NCI-H1694 treated with DMSO at 0.1 percent for 48 hours (cell line): ENCODE measurements at regions not wholly inside any gene's neighbourhood (a gene's known extent, or its start where the extent isn't known, plus 50 kb on each side); places are given as distances from the start of the nearest gene placed in this dataset.
"Not testable (repeated sequence)": the region's sequence is repeated elsewhere in the genome, so short reads cannot be mapped to it uniquely, and the experiment has no call there.

Source experiments
- DNase-seq: peaks from one replicate; lab custom pipeline; 2025; lab: John Stamatoyannopoulos, UW

DNA sequence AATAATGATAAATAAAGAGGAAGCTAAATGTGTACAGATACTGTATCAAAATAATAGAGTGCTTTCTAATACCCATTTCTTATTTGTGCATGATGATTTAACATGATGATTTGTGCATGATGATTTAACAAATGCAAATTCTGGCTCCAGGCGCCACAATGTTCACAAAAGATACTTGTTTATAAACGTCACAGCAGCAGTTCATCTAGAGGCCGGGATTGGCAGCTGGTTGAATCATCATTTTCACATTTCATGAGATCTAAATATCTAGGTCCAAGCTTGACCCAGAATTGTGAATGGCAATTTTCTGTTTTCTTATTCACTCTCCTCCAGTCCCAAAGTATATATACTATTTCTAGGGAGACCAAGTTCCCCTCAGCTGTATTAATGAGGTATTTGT, 322.0 kb downstream of the SUCLG1 start:
- no peak for DNase-seq

DNA sequence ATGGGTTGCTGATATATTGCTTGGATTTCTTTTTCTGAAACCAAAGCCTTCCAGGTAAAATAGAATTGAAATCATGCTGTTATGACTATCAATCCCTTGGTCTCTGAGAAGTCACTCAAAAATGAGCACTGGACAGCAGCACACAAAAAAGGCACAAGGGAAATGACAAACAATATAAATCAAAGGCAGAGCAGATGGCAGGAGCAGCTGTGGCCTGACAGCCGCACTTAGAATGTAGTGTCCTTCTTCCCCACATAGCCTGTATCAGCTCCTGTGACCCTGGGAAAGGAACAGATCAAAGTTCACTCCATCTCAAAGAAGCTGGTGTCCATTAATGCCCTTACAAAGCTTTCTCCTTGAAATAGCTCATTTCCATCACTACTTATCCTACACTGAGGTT, 326.7 kb downstream of the SUCLG1 start:
- DNase-seq = no peak

DNA sequence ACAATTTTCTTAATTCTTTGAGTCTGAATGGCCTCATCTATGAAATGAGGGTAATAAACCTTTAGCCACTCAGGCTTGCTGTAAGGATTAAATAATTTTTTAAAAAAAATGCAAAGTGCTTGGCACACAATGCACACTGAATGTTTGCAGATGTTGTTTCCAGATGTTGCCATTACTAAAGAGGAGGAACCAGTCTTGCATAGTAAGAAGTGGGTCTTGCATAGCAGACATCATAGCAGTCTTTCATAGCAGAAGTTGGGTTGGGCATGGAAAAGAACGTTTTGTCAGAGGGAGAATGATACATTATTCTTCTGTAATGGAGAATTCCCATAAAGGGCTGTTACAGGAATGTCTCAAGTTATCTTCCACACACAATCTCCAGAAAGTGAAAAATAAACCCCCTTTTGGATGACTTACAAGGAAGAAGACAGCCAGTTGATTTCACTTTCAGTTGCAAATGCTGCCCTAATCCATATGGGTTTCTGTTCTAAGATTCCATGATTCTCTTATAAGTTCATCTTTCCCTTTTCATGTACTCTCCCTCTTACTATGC, 327.7 kb downstream of the SUCLG1 start:
- no peak for DNase-seq

DNA sequence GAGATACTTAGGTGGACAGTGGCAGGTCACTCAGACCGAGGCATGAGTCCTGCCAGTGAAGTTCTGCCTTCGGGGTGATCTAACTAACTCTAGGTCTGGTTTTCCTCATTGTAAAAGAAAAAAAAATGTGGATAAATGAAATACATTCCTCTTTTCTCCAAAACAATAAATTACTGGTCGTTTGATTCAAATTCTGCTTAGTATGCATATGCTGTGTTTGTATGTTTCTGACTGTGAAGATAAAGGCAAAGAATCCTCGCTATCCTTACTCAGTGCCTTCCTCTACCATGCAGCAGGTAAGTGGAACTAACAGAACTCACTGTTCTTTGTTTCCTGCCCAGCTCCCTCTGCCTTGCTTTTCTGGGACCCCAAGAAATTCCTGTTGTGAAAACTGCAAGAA, 330.1 kb downstream of the SUCLG1 start:
- DNase-seq = no peak

- not testable (repeated sequence) for DNase-seq
Observed at GRCh38 chr2:84127812-84128211, 331.3 kb downstream of the SUCLG1 start.

DNA sequence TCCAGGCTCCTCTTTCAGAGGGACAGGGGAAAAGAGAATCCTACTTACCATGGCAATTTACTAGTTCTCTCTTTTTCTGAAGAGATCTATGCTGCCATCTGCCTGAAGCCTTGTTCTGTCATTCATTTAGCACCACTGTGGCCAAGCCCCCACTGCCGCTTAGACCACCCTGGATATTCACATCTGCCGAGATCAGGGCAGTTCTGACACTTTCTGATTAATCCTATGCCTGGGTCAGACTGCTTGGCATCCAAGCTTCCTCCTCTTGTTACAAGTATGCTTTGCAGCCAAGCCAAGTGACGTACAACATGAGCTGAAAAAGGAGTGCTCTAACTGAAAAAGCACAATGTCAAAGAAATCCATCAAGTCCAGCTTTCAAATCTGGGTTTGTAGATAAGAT, 332.6 kb downstream of the SUCLG1 start:
- DNase-seq = no peak

DNA sequence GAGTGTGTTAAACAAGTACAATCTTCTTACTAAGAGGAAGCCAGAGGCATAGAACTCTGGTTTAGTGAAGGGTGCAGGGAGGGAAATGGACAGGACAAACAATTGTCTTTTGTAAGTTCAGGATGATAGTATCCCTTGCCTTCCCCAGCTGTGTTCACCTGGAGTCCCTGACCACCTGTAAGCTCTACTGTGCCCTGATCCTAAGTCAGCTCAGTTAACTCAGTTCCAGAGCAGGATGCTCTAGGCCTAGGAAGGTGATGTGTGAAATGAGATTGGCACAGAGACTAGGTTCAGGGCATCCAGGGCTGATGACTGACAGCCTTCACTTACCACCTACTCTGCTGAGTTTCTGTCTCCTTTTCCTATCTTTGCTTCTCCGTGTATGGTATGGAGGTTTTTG, 333.0 kb downstream of the SUCLG1 start:
- no peak for DNase-seq

DNA sequence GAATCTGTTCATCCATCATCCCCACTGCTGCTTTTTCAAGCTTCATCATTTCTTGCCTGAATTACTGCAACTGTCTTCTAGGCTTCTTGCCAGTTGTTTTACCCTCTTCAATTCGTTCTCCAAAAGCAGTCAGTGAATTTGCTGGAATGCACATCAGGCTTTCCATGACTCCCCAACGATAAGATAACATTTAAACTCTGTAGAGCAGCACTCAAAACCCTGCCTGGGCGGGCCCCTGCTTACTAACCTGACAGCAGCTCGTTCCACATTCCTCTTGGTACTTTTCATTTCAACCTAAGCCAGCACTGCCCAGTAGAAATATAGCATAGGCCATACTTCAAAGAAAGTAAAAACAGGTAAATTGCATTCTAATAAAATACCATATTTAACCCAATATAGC, 342.9 kb downstream of the SUCLG1 start:
- DNase-seq = no peak

GRCh38 chr2:84115173-84115857, 343.8 kb downstream of the SUCLG1 start:
- DNase-seq = no peak

- DNase-seq = not testable (repeated sequence)
Observed at GRCh38 chr2:84103816-84104527, 355.1 kb downstream of the SUCLG1 start.

DNA sequence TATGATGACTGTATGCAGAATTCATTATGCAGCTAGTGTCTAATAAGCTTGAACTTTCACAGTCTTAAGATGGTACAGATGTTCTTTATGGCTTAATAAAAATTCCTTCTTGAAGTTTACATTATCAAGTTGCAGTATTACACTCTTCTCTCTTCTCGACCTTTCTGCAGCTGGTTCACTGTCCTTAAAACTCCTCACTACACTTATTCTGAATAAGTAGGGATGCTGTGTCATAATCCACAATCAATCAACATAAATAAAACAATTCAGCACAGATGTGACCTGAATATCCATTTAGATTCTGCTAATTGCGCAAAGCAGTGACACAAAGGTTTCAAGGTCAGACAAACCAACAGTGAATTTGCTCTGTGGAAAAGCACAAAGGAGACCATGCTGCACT, 356.8 kb downstream of the SUCLG1 start:
- DNase-seq = no peak

GRCh38 chr2:84088656-84089055, 370.4 kb downstream of the SUCLG1 start:
- no peak for DNase-seq

DNA sequence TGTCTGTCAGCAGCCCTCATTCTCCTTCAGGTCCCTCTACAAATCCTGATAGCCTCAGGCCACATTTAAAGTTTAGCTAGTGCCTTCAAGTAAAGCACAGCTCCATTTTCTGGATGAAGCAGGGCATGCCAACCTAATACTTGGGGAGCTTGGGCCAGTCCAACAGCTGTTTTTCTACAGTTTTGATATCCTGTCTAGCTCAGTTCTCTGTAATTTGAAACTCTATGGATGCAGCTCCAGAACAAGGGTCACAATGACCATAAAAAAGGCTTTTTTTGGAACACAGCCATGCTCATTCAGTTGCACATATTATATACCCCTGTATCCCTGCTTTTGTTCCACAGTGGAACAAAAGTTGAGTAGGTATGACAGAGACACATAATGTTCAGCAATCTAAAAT, 373.5 kb downstream of the SUCLG1 start:
- no peak for DNase-seq

GRCh38 chr2:84084856-84085255, 374.2 kb downstream of the SUCLG1 start:
- DNase-seq = no peak

DNA sequence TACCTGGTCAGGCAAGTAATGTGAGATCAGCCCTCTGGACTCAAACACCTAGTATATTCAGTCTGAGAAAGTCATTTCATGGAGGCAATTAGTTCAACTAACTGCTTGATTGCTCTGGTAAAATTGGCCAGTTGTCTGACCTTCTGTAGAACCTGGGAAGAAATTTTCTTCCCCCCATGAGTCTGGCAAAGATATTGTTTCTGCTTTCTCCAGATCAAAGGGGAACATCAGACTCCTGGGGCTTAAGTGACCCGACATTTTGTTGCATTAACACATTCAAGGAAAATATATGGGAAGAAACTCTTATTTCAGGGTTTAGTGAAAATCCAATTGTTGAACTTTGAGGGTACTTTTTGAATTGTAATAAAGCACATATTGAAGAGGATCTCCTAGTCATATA, 375.1 kb downstream of the SUCLG1 start:
- no peak for DNase-seq

DNA sequence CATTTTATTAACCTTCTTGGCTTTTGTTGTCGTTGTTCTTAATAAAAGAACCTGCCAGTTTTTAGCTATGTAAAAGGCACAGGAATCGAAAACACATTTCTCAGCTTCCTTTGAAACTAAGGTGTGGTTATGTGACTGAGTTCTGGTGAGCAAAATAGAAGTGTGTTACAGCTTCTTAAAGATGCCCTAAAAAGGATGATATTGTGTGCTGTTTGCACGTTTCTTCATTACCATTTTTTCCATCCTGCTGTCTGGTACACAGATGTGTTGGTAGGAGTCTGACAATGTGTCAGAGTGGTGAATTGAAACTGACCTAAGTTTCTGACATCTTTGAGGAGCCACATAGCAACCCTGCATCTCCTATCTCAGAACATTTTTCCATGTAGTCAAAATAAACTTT, 380.6 kb downstream of the SUCLG1 start:
- DNase-seq = no peak

DNA sequence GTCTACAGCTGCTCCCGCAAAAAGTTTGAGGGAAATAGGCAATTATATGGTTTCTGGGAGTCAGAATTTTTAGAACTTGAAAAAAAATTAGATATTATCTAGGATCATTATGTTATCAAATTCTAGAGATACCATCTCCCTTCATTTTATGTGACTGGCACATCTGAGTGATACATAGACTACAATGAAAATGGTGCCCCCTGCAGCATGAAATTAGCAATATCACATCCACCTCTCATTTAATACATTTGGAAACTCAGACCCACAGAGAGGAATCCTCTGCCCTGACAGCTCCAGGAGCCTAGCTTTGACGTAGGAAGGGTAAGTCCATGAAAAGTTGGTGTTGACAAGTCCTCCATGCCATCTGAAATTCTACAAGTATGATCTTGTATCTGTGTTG, 381.6 kb downstream of the SUCLG1 start:
- peak; percentile 58 for DNase-seq

DNA sequence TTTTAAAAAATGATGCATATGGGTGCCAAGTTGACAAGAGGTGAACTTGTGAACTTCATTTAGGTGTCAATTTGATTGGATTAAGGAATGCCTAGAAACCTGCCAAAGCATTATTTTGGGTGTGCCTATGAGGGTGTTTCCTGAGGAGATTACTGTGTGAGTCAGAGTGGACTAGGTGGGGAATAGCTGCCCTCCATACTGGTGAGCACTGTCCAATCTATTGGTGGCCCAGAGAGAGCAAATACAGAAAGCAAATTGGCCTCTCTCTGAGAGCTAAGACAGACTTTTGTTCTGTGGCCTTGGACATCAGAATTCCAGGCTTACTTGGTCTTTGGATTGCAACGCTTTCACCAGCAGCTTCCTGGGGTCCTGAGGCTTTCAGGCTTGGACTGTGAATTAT, 388.0 kb downstream of the SUCLG1 start:
- DNase-seq = no peak

DNA sequence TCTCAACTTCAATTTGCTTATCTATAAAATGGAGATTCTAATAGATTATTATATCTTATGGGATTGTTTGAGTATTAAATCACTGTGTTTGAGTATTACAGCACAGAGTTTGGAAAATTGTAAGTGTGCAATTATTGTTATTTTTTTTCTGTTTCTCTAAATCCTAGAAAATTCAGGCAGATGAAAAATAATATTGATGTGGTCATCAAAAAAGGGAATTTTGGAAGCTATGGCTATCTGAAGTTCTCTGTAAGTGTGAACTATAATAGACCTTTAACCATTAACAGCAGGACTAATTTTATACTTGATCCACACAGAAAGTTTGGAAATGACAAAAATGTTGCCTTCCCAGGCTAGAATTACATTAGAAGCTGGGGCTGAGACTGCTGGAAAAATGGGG, 393.2 kb downstream of the SUCLG1 start:
- DNase-seq = no peak

DNA sequence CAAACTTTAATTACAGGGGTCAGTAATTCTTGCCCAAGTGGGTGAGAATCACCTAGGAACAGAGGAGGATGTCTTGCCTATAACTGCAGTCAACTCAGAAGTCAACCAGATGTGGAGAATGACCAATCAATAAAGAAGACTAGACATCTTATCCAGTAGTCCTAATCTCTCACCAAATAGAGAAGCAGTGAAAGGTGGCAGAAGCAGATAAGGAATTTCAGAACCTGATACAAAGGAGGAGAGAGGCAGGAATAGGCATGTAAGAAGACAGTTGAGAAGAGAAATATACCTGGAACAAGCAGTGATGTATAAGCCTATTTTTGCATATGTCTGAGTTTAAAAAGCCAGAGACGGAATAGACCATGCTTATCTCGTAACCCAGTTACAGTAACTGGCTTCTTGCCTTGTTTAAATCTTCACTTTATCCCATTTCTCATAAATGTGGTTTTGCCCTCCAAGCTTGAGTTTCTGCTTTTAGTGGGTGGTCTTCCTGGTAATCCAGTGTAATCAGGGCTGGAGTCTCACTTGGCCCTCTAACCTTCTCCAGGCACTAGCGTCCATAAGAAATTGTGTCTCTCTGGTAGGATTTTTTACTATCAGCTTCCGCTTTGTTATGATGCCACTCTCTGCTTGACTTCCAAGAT, 401.0 kb downstream of the SUCLG1 start:
- no peak for DNase-seq

GRCh38 chr2:84055816-84056215, 403.3 kb downstream of the SUCLG1 start:
- no peak for DNase-seq

DNA sequence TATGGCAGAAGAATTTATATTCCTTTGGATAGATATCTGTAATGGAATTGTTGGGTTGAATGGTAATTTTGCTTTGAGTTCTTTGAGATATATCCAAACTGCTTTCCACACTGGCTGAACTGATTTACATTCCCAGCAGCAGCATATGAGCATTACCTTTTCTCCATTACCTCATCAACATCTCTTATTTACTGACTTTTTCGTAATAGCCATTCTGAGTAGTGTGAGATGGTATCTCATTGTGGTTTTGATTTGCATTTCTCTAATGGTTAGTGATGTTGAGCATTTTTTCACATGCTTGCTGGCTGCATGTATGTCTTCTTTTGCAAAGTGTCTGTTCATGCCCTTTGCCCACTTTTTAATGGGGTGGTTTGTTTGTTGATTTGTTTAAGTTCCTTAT, 404.5 kb downstream of the SUCLG1 start:
- not testable (repeated sequence) for DNase-seq

GRCh38 chr2:84052913-84053312, 406.2 kb downstream of the SUCLG1 start:
- no peak for DNase-seq
